Left renal pelvis (tissue), 4 donors: ENCODE measurements at regions not wholly inside any gene's neighbourhood (a gene's known extent, or its start where the extent isn't known, plus 50 kb on each side); places are given as distances from the start of the nearest gene placed in this dataset.

Experiments used
- DNase-seq, 4 donors: peaks; one replicate each; pipeline ENCODE4 v3.0.0-alpha.2; 2013; ENCODE audit warnings: low read depth in 4 of 4, low spot score in 3 of 4

- no peak for DNase-seq
Measured at GRCh38 chr6:129778793-129779192, 68.8 kb upstream of the ARHGAP18 start.

DNA sequence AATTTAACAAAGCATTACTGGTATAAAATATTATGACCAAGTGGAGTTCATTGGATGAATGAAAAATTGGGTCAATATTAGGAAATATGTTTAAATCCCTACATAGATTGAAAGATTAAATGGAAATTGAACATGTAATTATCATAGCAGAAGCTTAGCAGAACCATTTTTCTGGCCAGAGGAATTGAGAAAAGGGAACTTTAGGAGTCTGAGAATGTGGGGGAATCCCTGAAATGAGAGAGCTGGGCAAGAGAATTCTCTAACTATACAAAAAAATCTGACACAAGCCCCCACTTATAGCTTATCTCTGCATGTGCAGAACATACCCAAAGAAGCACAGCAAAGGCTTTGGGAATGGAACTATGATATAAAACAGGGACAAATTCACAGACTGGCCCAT, 67.4 kb upstream of the ARHGAP18 start:
- DNase-seq = no peak

GRCh38 chr6:129776542-129777330, 66.8 kb upstream of the ARHGAP18 start:
- no peak for DNase-seq

- DNase-seq = peak in 3 of 4 donors; percentile 39 to 48 (median 47)
Measured at GRCh38 chr6:129774697-129775447, 64.9 kb upstream of the ARHGAP18 start.

- DNase-seq = no peak
Measured at GRCh38 chr6:129773304-129773703, 63.3 kb upstream of the ARHGAP18 start.

GRCh38 chr6:129771678-129772077, 61.7 kb upstream of the ARHGAP18 start:
- no peak for DNase-seq

DNA sequence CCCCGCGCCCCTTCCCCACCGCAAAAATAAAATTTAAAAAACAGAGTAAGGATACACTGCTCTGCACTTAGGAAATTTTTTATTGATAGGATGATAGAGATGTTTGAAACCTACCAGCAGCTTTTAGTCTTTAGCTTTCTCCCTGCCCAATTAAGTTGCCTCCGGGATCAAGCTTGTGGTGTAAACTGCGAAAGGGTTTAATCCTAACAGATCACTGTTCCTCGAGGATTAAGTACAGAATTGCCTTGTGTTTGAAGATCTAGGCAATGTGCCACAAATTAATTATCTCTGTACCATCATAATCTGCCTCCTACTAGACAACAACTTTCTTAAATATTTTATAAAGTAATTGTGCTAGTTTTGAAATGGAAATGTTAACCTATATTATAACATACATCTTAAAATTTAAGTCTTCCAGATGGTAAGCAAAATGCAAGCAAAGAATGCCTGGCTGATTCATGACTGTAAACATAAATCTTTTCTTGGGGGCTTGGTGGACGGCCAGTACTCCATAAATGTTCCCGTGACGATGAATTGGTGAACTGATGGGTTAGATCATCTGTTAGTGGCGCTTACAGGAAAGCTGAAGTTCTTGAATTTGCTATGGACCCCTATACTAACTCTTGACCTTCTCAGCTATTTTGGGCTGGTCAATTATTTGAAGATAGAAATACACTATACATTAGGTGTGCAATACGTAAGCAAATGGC, 58.0 kb upstream of the ARHGAP18 start:
- DNase-seq = no peak

- DNase-seq = peak in 2 of 4 donors; percentile 24 to 57
Measured at GRCh38 chr6:129766959-129767728, 57.2 kb upstream of the ARHGAP18 start.

- no peak for DNase-seq
Measured at GRCh38 chr6:129764761-129765407, 54.9 kb upstream of the ARHGAP18 start.

DNA sequence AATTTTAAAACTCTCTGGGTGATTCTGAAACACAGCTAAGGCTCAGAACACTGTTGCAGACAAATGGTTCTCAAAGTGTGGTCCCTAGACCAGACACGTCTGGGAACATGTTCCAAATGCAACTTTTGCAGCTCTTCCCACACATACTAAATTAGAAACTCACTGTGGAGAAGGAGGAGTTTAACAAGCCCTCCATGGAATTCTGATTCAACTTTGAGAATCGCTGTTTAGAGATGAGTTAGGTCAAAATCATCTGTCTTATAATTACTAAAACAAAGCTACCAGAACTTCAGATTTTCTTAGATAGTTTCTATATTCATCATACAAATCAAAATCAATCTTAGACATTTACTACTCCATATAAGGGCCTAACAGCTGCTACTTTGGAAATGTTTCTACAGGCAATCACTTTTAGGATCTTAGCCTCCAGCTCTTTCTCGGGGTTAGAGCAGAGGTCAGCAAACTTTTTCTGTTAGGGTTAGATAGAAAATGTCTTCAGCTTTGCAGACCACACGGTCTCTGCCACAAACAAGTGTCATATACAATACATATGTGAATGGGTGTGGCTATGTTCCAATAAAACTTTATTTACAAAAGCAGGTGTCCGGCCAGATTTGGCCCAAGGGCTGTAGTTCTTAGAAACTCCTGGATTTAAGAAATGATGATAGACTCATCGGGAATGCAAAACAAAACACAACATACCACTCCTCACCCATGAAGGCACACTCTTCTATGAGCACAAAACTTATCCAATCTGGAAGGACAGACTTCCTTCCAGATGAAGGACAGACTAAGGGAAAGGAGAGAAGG, 50.0 kb upstream of the ARHGAP18 start:
- DNase-seq = no peak
